MM.1S (cell line): ENCODE measurements at regions not wholly inside any gene's neighbourhood (a gene's known extent, or its start where the extent isn't known, plus 50 kb on each side); places are given as distances from the start of the nearest gene placed in this dataset.
"Not testable (repeated sequence)": the region's sequence is repeated elsewhere in the genome, so short reads cannot be mapped to it uniquely, and the experiment has no call there.

ENCODE experiments used
- DNase-seq: peaks from one replicate; pipeline ENCODE4 v3.0.0-alpha.2; 2015
- H2AFZ ChIP-seq: fragments of 300-600 bp; sonication (generic); 2 replicates; pipeline ENCODE4 v1.6.0; 2016; ENCODE audit warnings: antibody characterized with exemption, low read length
- H3F3A ChIP-seq: fragments of 300-600 bp; sonication (generic); 2 replicates; pipeline ENCODE4 v1.6.1; 2016; ENCODE audit warnings: mild to moderate bottlenecking, antibody characterized with exemption, low read length, moderate library complexity, mixed read lengths; ENCODE audit not compliant: insufficient read depth
- H3K27ac ChIP-seq: fragments of 300-600 bp; sonication (generic); 2 replicates; pipeline ENCODE4 v1.5.1; 2016; ENCODE audit warnings: mild to moderate bottlenecking, low read length
- H3K27me3 ChIP-seq: fragments of 300-600 bp; sonication (generic); replicated peaks from 2 replicates; pipeline ENCODE4 v1.6.0; 2016; ENCODE audit warnings: low read length; ENCODE audit not compliant: insufficient read depth
- H3K36me3 ChIP-seq: fragments of 300-600 bp; sonication (generic); replicated peaks from 2 replicates; pipeline ENCODE4 v1.6.1; 2016; ENCODE audit warnings: mild to moderate bottlenecking, low read length, mixed read lengths; ENCODE audit not compliant: insufficient read depth
- H3K4me1 ChIP-seq: fragments of 300-600 bp; sonication (generic); 2 replicates; pipeline ENCODE4 v1.6.1; 2016; ENCODE audit warnings: low read length, mixed read lengths
- H3K4me2 ChIP-seq: fragments of 300-600 bp; sonication (generic); 2 replicates; pipeline ENCODE4 v1.6.0; 2016; ENCODE audit warnings: low read depth, low read length
- H3K4me3 ChIP-seq: fragments of 300-600 bp; sonication (generic); 2 replicates; pipeline ENCODE4 v1.5.1; 2016; ENCODE audit warnings: low read length, mixed read lengths
- H3K79me2 ChIP-seq: fragments of 300-600 bp; sonication (generic); 2 replicates; pipeline ENCODE4 v1.6.1; 2016; ENCODE audit warnings: mixed run types, low read length, mixed read lengths
- H3K9ac ChIP-seq: fragments of 300-600 bp; sonication (generic); 2 replicates; pipeline ENCODE4 v1.6.1; 2016; ENCODE audit warnings: low read length, mixed read lengths
- H3K9me2 ChIP-seq: fragments of 300-600 bp; sonication (generic); replicated peaks from 2 replicates; pipeline ENCODE4 v1.6.1; 2016; ENCODE audit warnings: mild to moderate bottlenecking, low read length, mixed read lengths; ENCODE audit not compliant: insufficient read depth
- H3K9me3 ChIP-seq: fragments of 300-600 bp; sonication (generic); replicated peaks from 2 replicates; pipeline ENCODE4 v1.6.1; 2016; ENCODE audit warnings: mild to moderate bottlenecking, low read length, mixed read lengths; ENCODE audit not compliant: insufficient read depth
- H4K20me1 ChIP-seq: fragments of 300-600 bp; sonication (generic); 2 replicates; pipeline ENCODE4 v1.6.1; 2016; ENCODE audit warnings: mild to moderate bottlenecking, low read length, moderate library complexity, mixed read lengths; ENCODE audit not compliant: insufficient read depth
- CTCF ChIP-seq: fragments of 300-600 bp; sonication (generic); IDR thresholded peaks from 2 replicates; pipeline ENCODE4 v1.5.1; 2016; ENCODE audit warnings: antibody characterized with exemption, low read length, mixed read lengths
- EZH2 ChIP-seq: fragments of 300-600 bp; sonication (generic); optimal IDR thresholded peaks from 2 replicates; pipeline ENCODE3; 2017; ENCODE audit warnings: low read depth, mild to moderate bottlenecking, antibody characterized with exemption, low read length, mixed read lengths
- EZH2phosphoT487 ChIP-seq: fragments of 300-600 bp; sonication (generic); IDR thresholded peaks from 2 replicates; pipeline ENCODE4 v1.6.1; 2018; ENCODE audit warnings: antibody characterized with exemption, low read length

- Histone ChIP-seq H3K27ac (no peak overlapping the region), H3K27me3 (no peaks in the 10 kb centered on the region), H3K9ac (no peak overlapping the region), H3K9me3 (no peaks in the 10 kb centered on the region), H3K4me2 (no peak overlapping the region), H4K20me1 (no peaks in the 10 kb centered on the region), H2AFZ (no peak overlapping the region), H3K4me3 (no peak overlapping the region), H3K79me2 (no peaks in the 10 kb centered on the region), H3K36me3 (no peaks in the 10 kb centered on the region), H3K4me1 (no peaks in the 10 kb centered on the region), H3F3A (no peaks in the 10 kb centered on the region), H3K9me2 (no peaks in the 10 kb centered on the region)
- TF ChIP-seq CTCF (no peak), EZH2 (no peak), EZH2phosphoT487 (no peak)
- no peak for DNase-seq
Observed at GRCh38 chr1:170424346-170424745, 107.6 kb upstream of the GORAB start.

GRCh38 chr1:170426596-170426995 lies 105.4 kb upstream of the GORAB start:
- TF ChIP-seq CTCF: no peak
- no peak for TF ChIP-seq EZH2
- TF ChIP-seq EZH2phosphoT487: no peak
- Histone ChIP-seq H3K79me2 (no peaks in the 10 kb centered on the region), H3K4me1 (no peaks in the 10 kb centered on the region), H3K9me3 (no peaks in the 10 kb centered on the region), H3F3A (no peaks in the 10 kb centered on the region), H3K27ac (no peak overlapping the region), H3K27me3 (no peaks in the 10 kb centered on the region), H3K9me2 (no peaks in the 10 kb centered on the region), H3K9ac (no peak overlapping the region), H4K20me1 (no peaks in the 10 kb centered on the region), H2AFZ (no peak overlapping the region), H3K4me3 (no peak overlapping the region), H3K36me3 (no peaks in the 10 kb centered on the region), H3K4me2 (no peak overlapping the region)
- no peak for DNase-seq

- H3K36me3 ChIP-seq, H3K27me3 ChIP-seq, H4K20me1 ChIP-seq, H3K4me3 ChIP-seq, H2AFZ ChIP-seq, H3K9me2 ChIP-seq, H3K9me3 ChIP-seq, DNase-seq, H3K4me2 ChIP-seq, H3F3A ChIP-seq, H3K4me1 ChIP-seq, H3K27ac ChIP-seq, H3K9ac ChIP-seq, H3K79me2 ChIP-seq: not testable (repeated sequence)
Observed at GRCh38 chr1:170427002-170427401, 105.0 kb upstream of the GORAB start.

- H2AFZ ChIP-seq: no peak overlapping the region
- H4K20me1 ChIP-seq: no peaks in the 10 kb centered on the region
- H3K36me3 ChIP-seq: no peaks in the 10 kb centered on the region
- H3K4me3 ChIP-seq: no peak overlapping the region
- H3K27ac ChIP-seq: no peak overlapping the region
- H3K9ac ChIP-seq: no peak overlapping the region
- no peaks in the 10 kb centered on the region for H3K27me3 ChIP-seq
- no peaks in the 10 kb centered on the region for H3K9me3 ChIP-seq
- no peaks in the 10 kb centered on the region for H3K79me2 ChIP-seq
- DNase-seq: no peak
- no peaks in the 10 kb centered on the region for H3K9me2 ChIP-seq
- TF ChIP-seq EZH2 (no peak), CTCF (no peak), EZH2phosphoT487 (no peak)
- H3K4me1 ChIP-seq: no peaks in the 10 kb centered on the region
- no peak overlapping the region for H3K4me2 ChIP-seq
- H3F3A ChIP-seq: no peaks in the 10 kb centered on the region
Observed at GRCh38 chr1:170436928-170437327, 95.0 kb upstream of the GORAB start.
